ENCODE measurements at regions not wholly inside any gene's neighbourhood (a gene's known extent, or its start where the extent isn't known, plus 50 kb on each side); places are given as distances from the start of the nearest gene placed in this dataset.

DNA sequence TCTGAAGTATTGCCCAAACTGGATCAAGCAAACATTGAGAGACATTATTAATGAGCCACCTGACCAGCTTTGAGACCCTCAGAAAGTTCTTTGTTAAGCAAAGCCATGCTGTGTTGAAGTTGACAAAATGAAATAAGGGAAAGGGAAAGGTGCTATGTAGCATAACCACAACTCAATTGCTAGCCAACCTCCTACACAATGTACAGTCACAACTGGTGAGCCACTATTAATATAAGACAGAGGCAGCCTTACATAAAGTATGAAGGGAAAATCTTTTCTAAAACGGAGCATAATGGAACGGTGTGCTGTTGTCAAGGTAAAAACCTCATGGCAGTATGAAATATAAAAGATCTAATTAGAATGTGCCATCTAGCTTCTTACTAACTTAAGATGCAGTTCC is 375.8 kb upstream of the ST8SIA4 start:
- TF ChIP-seq POLR2AphosphoS5 (IDR thresholded peaks at IDR 0.05): no peak
- TF ChIP-seq, protein P1, sequence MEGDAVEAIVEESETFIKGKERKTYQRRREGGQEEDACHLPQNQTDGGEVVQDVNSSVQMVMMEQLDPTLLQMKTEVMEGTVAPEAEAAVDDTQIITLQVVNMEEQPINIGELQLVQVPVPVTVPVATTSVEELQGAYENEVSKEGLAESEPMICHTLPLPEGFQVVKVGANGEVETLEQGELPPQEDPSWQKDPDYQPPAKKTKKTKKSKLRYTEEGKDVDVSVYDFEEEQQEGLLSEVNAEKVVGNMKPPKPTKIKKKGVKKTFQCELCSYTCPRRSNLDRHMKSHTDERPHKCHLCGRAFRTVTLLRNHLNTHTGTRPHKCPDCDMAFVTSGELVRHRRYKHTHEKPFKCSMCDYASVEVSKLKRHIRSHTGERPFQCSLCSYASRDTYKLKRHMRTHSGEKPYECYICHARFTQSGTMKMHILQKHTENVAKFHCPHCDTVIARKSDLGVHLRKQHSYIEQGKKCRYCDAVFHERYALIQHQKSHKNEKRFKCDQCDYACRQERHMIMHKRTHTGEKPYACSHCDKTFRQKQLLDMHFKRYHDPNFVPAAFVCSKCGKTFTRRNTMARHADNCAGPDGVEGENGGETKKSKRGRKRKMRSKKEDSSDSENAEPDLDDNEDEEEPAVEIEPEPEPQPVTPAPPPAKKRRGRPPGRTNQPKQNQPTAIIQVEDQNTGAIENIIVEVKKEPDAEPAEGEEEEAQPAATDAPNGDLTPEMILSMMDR (IDR thresholded peaks at IDR 0.05): no peak
- TF ChIP-seq POLR2A (IDR thresholded peaks at IDR 0.05): no peak
- TF ChIP-seq EP300 (IDR thresholded peaks at IDR 0.05): no peak
- no peaks in the 10 kb centered on the region for H3K27me3 ChIP-seq
- H3K9me3 ChIP-seq: no peaks in the 10 kb centered on the region
- H3K27ac ChIP-seq: no peak overlapping the region
- no peak overlapping the region for H3K4me3 ChIP-seq
- H3K4me1 ChIP-seq: no peaks in the 10 kb centered on the region
- DNase-seq (ENCODE audit: low spot score in 2 of 2): no peak
- H3K36me3 ChIP-seq: no peaks in the 10 kb centered on the region
- 79% methylated on average over 2 of the region's 2 CpGs for WGBS

DNA sequence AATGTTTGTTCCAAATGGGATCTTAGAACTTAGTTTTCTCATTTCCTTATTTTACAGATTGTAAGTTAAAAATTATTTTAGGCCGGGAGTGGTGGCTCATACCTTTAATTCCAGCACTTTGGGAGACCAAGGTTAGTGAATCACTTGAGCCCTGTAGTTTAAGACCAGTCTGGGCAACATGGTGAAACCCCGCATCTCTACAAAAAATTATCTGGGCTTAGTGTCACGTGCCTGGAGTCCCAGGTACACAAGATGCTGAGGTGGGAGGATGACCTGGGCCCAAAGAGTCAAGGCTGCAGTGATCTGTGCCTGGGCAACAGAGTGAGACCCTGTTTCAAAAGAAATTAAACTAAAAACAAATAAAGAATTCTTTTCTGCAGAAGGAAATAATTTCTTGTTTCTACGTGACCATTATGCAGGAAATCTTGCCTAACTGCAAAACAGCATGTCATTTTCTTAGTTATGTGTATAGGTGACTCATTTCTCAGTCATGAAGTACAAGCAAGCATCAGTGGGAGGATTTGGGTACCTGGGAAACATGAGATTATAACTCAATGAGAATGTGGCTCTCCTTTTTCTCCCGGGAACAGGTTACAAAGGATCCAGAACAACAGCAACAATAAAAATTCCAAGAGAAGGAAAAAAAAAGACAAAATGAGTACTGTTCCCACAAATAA is 375.1 kb upstream of the ST8SIA4 start:
- H3K27ac ChIP-seq: no peak overlapping the region
- TF ChIP-seq, protein P1 (IDR thresholded peaks at IDR 0.05): no peak
- TF ChIP-seq POLR2AphosphoS5 (IDR thresholded peaks at IDR 0.05) (no peak), EP300 (IDR thresholded peaks at IDR 0.05) (no peak), POLR2A (IDR thresholded peaks at IDR 0.05) (no peak)
- no peaks in the 10 kb centered on the region for H3K4me1 ChIP-seq
- H3K27me3 ChIP-seq: no peaks in the 10 kb centered on the region
- DNase-seq (ENCODE audit: low spot score in 2 of 2): no peak
- 61% methylated on average over 5 of the region's 5 CpGs for WGBS
- H3K36me3 ChIP-seq: no peaks in the 10 kb centered on the region
- H3K9me3 ChIP-seq: no peaks in the 10 kb centered on the region
- no peak overlapping the region for H3K4me3 ChIP-seq

DNA sequence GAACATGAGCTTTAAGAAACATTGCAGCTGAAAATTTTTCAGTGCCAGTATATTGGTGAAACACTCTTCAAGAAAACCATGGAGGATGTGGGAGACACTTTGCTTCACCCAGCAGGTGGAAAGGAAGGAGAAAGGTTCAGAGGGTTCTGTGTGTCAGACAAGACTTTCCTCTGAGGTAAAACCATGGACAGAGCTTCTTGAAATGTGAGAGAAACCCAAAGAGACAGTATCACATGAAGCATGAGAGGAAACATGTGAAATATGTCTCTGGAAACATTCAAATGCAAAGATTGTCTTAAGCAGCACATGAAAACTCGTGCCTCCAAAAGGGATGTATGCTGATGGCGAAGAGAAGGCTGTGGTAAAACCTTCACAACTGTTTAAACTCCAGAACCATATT is 368.9 kb upstream of the ST8SIA4 start:
- H3K36me3 ChIP-seq: no peaks in the 10 kb centered on the region
- H3K9me3 ChIP-seq: no peaks in the 10 kb centered on the region
- no peaks in the 10 kb centered on the region for H3K4me1 ChIP-seq
- DNase-seq (ENCODE audit: low spot score in 2 of 2): no peak
- no peak overlapping the region for H3K27ac ChIP-seq
- TF ChIP-seq EP300 (IDR thresholded peaks at IDR 0.05) (no peak), POLR2AphosphoS5 (IDR thresholded peaks at IDR 0.05) (no peak), POLR2A (IDR thresholded peaks at IDR 0.05) (no peak)
- TF ChIP-seq, protein P1 (IDR thresholded peaks at IDR 0.05): no peak
- H3K27me3 ChIP-seq: no peaks in the 10 kb centered on the region
- 78% methylated on average over 2 of the region's 2 CpGs for WGBS
- H3K4me3 ChIP-seq: no peak overlapping the region

DNA sequence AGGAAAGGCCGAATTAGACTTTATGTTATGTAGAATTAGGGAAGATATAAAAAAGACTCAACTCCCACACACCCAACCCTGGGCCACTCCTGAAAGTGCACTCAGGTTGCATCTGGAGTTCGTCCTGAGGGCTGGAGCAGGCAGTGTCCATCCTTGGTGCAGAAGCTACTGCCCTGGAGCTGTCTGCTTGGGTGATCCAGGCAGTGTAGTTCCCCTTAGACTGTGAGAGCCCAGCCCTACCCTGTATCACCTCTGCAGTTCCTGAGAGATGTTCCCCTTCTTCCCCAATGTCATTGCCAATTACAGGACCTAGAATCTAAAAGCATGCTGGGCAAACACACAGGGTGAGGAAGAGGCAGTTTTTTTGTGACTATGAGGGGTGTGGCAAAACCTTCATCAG is 368.3 kb upstream of the ST8SIA4 start:
- TF ChIP-seq POLR2AphosphoS5 (IDR thresholded peaks at IDR 0.05) (no peak), POLR2A (IDR thresholded peaks at IDR 0.05) (no peak), EP300 (IDR thresholded peaks at IDR 0.05) (no peak)
- TF ChIP-seq, protein P1 (IDR thresholded peaks at IDR 0.05): no peak
- no peaks in the 10 kb centered on the region for H3K9me3 ChIP-seq
- H3K36me3 ChIP-seq: no peaks in the 10 kb centered on the region
- DNase-seq (ENCODE audit: low spot score in 2 of 2): no peak
- no peaks in the 10 kb centered on the region for H3K27me3 ChIP-seq
- H3K27ac ChIP-seq: no peak overlapping the region
- WGBS: 76% methylated on average over 2 of the region's 2 CpGs
- H3K4me3 ChIP-seq: no peak overlapping the region
- H3K4me1 ChIP-seq: no peaks in the 10 kb centered on the region

DNA sequence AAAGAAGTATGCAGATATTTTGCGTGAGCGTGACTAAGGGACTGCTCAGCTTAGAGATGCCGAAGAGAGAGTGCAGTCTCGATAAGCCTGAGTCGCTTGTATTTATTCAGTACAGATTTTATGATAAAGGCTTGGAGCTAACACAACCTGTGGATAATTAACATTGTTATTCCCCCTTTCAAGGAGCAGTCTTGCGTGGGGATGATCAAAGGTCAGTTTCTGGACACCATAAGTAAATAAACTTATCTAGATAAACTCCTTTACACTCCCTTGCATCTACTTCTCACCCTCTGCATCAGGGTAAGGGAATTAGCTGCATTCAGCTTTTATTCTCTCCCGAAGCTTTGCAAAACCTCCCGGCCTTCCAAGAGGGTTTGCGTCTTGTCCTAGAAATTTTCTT is 357.8 kb upstream of the ST8SIA4 start:
- no peak overlapping the region for H3K4me3 ChIP-seq
- no peaks in the 10 kb centered on the region for H3K9me3 ChIP-seq
- WGBS: 88% methylated on average over 9 of the region's 9 CpGs
- no peak for TF ChIP-seq POLR2AphosphoS5 (IDR thresholded peaks at IDR 0.05)
- no peak for TF ChIP-seq EP300 (IDR thresholded peaks at IDR 0.05)
- TF ChIP-seq, protein P1 (IDR thresholded peaks at IDR 0.05): no peak
- TF ChIP-seq POLR2A (IDR thresholded peaks at IDR 0.05): no peak
- H3K27me3 ChIP-seq: no peaks in the 10 kb centered on the region
- no peaks in the 10 kb centered on the region for H3K36me3 ChIP-seq
- no peaks in the 10 kb centered on the region for H3K4me1 ChIP-seq
- no peak overlapping the region for H3K27ac ChIP-seq
- no peak for DNase-seq (ENCODE audit: low spot score in 2 of 2)

Measured in suprapubic skin (tissue), 4 donors.